Neural cell (in vitro differentiated cells): ENCODE measurements at regions not wholly inside any gene's neighbourhood (a gene's known extent, or its start where the extent isn't known, plus 50 kb on each side); places are given as distances from the start of the nearest gene placed in this dataset.

ENCODE experiments used
- POLR2AphosphoS5 ChIP-seq: IDR thresholded peaks from 2 replicates; pipeline ENCODE4 v1.6.1; 2012
- TF ChIP-seq, protein P1 (sequence below): IDR thresholded peaks from 2 replicates; pipeline ENCODE4 v1.6.1; 2012; ENCODE audit warnings: borderline replicate concordance
- TF ChIP-seq, protein P2 (sequence below): fragments of 450-650 bp; IDR thresholded peaks from 2 replicates; pipeline ENCODE4 v1.5.1; 2014; ENCODE audit warnings: antibody characterized with exemption, mild to moderate bottlenecking, moderate library complexity; ENCODE audit not compliant: poor library complexity, severe bottlenecking

- TF ChIP-seq, protein P1, sequence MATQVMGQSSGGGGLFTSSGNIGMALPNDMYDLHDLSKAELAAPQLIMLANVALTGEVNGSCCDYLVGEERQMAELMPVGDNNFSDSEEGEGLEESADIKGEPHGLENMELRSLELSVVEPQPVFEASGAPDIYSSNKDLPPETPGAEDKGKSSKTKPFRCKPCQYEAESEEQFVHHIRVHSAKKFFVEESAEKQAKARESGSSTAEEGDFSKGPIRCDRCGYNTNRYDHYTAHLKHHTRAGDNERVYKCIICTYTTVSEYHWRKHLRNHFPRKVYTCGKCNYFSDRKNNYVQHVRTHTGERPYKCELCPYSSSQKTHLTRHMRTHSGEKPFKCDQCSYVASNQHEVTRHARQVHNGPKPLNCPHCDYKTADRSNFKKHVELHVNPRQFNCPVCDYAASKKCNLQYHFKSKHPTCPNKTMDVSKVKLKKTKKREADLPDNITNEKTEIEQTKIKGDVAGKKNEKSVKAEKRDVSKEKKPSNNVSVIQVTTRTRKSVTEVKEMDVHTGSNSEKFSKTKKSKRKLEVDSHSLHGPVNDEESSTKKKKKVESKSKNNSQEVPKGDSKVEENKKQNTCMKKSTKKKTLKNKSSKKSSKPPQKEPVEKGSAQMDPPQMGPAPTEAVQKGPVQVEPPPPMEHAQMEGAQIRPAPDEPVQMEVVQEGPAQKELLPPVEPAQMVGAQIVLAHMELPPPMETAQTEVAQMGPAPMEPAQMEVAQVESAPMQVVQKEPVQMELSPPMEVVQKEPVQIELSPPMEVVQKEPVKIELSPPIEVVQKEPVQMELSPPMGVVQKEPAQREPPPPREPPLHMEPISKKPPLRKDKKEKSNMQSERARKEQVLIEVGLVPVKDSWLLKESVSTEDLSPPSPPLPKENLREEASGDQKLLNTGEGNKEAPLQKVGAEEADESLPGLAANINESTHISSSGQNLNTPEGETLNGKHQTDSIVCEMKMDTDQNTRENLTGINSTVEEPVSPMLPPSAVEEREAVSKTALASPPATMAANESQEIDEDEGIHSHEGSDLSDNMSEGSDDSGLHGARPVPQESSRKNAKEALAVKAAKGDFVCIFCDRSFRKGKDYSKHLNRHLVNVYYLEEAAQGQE, result no peak
- TF ChIP-seq, protein P2, sequence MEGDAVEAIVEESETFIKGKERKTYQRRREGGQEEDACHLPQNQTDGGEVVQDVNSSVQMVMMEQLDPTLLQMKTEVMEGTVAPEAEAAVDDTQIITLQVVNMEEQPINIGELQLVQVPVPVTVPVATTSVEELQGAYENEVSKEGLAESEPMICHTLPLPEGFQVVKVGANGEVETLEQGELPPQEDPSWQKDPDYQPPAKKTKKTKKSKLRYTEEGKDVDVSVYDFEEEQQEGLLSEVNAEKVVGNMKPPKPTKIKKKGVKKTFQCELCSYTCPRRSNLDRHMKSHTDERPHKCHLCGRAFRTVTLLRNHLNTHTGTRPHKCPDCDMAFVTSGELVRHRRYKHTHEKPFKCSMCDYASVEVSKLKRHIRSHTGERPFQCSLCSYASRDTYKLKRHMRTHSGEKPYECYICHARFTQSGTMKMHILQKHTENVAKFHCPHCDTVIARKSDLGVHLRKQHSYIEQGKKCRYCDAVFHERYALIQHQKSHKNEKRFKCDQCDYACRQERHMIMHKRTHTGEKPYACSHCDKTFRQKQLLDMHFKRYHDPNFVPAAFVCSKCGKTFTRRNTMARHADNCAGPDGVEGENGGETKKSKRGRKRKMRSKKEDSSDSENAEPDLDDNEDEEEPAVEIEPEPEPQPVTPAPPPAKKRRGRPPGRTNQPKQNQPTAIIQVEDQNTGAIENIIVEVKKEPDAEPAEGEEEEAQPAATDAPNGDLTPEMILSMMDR, result no peak
- TF ChIP-seq POLR2AphosphoS5, result no peak
These were observed 650.9 kb downstream of the HS3ST4 start for GRCh38 chr16:26342621-26343020.
